ENCODE measurements at regions not wholly inside any gene's neighbourhood (a gene's known extent, or its start where the extent isn't known, plus 50 kb on each side); places are given as distances from the start of the nearest gene placed in this dataset.

DNA sequence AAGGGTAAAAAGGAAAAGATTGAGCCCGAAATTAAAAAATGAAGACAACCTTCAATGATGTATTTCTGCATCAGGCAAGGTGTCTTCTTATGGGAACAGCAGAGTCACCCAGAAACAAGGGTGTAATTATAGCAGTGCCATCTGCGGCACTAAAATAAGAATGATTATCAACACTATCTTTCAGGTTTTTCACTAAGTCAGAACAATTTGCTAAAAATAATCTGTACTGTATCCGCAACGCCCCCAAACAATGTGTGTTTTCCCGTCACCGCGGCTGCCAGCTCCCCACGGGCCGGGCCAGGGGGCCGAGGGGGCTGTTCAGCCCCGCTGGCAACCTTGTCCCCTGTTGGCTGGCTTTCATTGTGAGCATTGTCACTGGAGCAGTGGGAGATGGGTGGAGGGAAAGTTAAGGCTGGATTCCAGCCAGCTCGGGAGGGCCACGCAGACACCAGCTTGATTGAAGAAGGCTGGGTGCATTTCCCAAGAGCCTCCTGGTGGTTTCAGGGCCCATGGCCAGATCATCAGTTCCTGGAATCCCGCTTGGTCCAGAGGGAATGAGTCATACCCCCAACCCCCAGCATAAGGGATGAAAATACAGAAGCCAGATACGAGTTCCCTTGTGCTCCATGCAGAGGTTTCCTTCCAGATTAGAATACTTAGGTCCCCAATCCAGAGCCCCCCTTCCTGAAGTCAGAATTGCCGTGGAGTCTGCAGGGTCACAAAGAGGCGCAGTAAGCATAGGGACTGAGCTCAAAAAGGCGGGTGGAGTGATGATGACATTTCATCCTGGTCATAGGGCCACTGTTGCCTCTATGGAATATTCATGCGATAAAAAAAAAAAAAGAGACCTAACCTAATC is 90.2 kb upstream of the KLF13 start:
- in situ Hi-C loops (cut with HindIII; ENCODE audit: low sequenced_read_pairs) = no loop called here

DNA sequence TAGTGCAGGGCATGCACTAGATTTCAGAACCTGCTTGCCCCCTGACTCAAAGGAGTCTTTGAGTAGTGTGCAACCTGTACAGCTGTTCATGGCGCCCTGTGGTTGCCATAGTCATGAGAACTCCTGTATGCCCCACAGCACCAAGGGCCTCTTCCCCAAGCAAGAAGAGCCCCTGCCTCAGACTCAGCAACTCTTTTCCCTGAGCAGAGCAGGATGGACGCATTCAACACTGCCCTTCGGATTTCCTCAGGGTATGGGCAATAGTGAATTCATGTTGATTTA is 89.7 kb upstream of the KLF13 start:
- in situ Hi-C loops (cut with HindIII; ENCODE audit: low sequenced_read_pairs) = no loop called here

DNA sequence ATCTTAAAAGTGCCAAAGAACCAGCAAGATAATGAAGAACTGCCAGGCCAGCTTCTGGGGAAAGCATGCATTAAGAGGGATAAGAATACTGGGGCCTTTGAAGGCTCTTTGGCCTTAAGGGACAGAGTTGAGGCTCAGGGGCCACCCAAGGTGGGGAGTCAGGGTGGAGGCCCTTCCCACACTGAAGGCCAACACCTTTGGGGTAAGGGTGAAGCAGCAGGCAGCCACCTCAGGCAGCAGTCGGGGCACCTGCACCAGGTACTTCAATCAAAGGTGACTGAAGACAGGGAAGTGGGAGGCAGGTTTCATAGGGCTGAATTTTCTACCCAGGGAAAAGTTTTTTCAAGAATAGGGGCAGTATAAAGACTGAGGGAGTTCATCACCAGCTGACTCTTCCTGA is 87.7 kb upstream of the KLF13 start:
- in situ Hi-C loops (cut with HindIII; ENCODE audit: low sequenced_read_pairs) = no loop called here

DNA sequence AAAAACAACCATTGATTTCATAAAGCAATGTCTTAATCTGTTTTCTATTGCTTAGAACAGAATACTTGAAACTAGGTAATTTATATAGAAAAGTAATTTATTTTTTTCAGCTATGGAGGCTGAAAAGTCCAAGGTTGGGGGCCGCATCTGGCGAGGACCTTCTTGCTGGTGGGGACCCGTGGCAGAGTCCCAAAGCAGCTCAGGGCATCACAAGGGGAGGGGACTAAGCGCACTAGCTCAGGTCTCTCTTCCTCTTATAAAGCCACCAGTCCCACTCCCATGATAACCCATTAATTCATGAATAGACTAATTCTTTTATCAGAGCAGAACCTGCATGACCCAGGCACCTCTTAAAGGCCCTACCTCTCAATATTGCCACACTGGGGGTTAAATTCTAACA is 87.2 kb upstream of the KLF13 start:
- in situ Hi-C loops (cut with HindIII; ENCODE audit: low sequenced_read_pairs) = no loop called here

DNA sequence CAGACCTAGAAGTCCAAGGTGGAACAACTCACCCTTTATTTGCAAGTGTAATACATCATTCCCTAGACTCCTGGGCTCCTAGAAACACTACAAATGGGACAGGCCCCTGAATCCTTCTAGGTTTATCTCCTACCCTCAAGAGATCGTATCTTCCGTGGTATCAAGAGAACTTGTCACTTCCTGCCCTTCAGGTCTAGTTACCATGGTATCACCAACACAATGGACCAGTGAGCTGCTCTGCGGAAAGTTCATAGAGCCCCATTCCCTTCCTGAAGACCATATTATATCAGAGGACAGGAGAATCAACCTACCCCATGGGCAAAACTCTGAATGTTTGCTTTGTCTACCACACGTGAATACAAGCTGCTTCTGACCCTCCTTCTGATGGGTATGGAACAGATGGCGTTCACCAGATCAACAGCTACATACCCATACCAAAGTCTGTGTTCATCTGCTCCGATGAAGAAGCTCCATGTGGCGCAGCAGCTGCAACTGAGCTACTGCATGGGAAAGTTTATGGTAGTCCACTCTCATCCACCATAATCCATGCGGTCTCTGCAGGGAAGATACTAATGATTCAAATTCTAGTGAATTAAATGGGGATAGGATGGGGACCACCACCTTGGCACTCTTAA is 84.6 kb upstream of the KLF13 start:
- in situ Hi-C loops (cut with HindIII; ENCODE audit: low sequenced_read_pairs) = no loop called here

DNA sequence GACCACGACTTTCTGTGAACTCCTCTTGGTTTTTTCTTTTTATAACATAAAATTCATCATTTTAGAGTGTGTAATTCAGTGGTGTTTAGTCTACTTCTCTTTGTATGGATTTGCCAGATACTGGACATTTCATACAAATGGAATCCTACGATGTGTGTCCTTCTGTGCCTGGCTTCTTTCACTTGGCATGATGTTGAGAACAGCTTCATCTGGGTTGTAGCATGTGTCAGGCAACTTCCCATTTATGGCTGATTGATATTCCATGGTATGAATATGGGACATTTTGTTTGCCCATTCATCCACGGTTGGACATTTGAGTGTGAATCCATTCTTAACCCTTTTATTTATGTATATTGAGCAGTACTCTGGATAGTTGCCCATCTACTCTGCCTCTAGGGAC is 82.7 kb upstream of the KLF13 start:
- in situ Hi-C loops (cut with HindIII; ENCODE audit: low sequenced_read_pairs) = no loop called here

DNA sequence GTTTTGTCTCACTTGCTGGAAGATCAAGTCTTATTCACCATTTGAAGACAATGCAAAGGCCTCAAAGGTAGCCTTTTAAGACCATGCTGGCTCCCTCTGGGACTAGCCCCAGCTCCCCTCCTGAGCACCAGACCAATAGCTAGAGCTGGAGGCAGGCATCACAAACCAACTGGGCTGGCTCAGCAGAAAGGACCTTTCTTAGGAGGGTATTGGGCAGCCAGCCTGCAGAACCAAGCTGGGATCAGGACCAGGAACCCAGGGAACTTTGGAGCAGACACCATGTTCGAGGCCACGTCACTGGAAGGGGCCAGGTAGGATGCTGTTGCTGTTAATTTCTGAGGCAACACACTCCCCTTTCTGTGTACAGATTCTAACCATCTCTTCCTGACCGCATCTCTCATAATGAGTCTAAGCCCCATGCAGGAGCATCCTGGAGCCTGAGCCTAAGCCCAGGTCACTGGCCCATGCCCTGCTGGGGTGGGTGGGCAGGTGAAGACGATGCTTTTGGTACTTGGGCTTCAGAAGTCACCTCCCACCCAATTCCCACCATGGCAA is 81.4 kb upstream of the KLF13 start:
- in situ Hi-C loops (cut with HindIII; ENCODE audit: low sequenced_read_pairs) = no loop called here

DNA sequence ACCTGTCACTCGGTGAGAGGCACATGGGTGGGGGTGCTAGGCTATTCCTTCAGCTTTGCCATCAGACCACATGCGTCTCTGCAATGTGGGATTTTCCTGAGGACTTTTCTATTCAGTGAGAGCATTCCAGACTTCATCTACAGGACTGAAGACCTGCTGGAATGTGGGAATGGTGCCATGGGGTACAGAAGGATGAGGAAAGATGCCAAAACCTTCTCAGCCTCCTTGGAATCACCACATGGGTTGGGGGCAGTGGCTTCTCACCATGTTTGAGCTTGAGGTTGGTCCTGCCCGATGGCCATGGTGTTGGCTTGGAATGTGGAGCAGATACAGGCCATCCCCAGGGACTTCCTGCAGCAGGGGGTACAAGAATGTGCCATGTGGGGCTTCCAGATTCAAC is 80.9 kb upstream of the KLF13 start:
- in situ Hi-C loops (cut with HindIII; ENCODE audit: low sequenced_read_pairs) = no loop called here

DNA sequence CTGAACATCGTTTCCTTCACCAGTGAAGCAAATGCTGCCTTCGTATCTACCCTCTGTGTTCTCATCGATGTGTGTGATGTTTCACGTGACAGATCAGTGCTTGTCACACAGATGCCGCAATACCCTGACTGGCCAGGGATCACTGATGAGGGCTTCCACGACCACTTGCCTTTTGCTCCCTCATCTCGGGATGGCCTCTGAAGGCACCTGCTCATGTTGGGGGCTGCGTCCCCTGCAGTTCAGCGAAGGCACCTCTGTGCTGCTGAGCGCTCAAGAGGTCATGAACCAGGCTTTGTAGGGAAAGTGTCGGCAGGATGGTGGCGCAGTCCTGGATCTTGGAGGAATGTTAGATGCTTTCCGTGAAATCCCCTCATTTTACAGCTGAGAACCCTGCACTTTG is 79.2 kb upstream of the KLF13 start:
- in situ Hi-C loops (cut with HindIII; ENCODE audit: low sequenced_read_pairs) = no loop called here

DNA sequence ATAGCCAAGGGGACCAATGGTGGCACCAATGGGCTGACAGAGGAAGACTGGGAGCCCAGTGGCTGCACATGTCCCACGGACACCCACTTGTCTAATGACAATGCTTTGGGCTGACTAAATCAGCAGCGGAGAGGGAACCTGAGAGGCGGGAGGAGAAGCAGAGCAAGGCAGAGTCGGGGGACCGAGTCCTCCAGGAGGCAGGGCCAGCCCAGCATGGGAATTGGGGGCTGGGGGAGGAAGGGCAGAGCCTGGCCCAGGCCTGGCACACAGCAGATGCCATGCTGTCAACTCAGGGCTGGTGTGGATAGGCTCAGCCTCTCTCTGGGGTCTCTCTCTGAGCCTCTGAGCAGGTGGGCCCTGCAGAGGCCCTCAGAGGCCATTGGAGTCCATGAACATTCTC is 78.4 kb upstream of the KLF13 start:
- in situ Hi-C loops (cut with HindIII; ENCODE audit: low sequenced_read_pairs) = no loop called here

DNA sequence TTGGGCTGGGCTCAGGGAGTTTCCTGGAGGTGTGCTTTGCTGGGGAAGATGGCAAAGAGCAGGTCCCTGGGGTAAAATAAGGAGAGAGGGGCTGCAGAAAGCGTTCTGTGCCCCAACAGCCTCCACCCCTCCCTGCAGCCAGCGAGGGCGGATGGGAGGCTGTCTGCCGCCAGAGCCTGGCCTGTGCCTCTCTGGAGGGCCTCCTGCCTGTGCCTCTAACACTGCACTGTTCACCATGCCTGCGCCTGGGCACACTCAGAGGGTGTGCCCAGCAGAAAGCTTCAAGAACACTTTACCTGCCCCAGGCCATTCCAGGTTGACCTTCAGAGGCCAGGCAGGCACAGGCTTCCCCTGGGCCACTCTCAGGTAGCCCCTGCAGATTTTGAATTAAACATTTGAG is 77.7 kb upstream of the KLF13 start:
- in situ Hi-C loops (cut with HindIII; ENCODE audit: low sequenced_read_pairs) = no loop called here

DNA sequence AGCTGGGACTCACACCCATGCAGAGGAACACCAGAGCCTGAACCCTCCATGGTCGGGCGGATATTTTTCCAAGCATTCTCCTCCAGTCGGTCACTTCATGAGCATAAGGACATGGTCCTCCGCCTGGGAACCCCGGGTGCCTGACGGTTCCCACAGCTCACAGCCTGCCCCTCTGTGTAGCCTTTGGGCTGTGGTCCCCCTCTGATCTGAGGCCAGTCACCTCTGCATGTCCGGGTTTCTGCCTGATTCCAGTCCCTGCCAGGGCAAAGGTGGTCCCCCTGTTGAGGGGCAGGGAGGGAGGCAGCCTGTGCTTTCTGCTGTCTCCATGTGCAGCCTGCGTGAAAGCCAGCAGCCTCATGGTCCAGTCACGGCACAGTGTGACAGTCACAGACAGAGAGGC is 76.6 kb upstream of the KLF13 start:
- in situ Hi-C loops (cut with HindIII; ENCODE audit: low sequenced_read_pairs) = no loop called here

DNA sequence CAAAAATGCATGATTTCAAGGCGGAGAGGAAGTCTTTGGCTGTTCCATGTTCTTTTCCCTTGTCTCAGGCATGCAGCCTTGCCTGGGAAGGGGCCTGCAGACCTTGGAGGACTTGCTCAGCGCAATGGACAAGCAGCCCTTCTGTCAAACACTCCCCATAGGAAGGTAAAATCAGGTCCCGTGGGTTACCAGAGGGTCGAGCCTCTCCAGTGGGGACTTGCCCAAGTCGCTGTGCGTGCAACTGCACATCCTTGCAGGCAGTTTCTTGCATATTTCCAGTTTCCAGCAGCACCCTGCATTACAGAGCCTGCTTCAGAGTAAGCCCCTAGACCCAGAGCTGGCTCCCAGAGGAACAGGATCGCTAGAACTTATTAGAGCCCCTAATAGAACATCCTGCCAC is 75.5 kb upstream of the KLF13 start:
- in situ Hi-C loops (cut with HindIII; ENCODE audit: low sequenced_read_pairs) = no loop called here

DNA sequence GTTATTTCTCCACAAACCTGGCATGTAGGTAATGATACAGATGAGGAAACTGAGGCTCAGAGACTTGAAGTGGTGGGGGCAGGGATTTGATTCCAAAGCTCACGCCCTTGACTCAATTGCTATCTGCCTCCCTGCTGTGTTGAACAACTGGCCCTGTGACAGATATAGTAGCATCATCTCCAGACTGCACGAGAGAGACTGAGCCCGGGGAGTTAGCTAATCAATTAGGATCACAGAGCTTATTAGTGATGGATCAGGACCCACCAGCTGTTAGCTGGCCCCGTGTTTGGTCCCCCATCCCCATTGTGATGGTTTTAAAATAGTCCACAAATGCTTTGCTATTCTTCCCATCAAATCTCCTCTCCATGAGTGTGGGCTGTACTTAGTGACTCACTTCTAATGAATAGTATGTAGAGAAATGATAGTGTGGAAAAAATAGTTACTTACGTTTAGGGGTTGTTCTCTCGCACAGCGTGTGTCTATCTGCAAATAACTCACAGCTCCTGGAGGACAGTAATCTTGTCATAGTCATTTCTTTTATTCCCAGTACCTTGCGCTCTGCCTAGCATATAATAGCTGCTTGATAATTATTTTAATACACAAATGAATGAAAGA is 74.4 kb upstream of the KLF13 start:
- in situ Hi-C loops (cut with HindIII; ENCODE audit: low sequenced_read_pairs) = no loop called here

DNA sequence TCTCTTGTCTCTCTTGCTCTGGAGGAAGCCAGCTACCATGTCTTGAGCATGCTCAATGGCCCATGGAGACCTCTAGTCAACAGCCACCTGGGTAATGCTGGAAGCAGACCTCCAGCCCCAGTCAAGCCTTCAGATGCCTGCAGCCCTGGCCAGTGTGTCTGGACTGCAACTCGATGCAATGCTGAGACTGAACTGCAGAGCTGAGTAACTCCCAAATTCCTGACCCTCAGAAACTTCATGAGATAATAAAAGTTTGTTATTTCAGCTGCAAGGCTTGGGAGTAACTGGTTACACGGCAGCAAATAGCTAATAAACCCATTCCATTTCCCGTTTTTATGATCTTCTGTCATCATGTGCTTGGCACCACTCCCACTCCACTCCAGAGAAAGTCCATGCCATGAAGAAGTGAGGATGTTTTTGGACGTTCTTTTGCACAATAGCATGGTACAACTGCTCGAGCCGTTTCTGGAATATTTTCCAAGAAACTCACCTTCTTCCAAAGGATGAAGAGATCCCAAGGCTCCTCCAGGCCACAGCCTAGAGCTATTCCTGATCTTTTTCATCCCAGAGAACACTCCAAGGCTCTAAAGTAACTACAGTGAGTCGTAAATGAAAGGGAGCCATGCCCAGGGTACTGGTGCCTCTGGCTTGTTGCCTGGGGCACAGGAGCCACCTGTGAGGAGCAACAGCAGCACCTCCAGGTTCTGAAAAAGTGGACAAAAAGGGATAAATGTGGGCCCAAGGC is 72.0 kb upstream of the KLF13 start:
- in situ Hi-C loops (cut with HindIII; ENCODE audit: low sequenced_read_pairs) = no loop called here

DNA sequence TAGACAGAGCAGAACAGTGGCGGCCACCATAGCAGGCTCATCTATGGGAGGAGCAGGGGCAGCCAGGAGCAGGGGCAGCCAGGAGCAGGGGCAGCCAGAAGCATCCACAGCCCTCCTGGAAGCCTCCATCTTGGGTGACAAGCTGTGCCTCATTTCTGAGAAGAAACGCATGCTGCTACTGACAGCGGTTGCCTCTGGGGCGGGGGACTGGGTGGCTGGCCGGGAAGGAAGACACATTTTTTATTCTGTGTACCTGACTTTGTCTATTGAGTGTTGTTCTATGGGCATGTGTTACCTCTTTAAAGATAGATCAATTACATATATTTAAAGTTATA is 71.5 kb upstream of the KLF13 start:
- in situ Hi-C loops (cut with HindIII; ENCODE audit: low sequenced_read_pairs) = no loop called here

DNA sequence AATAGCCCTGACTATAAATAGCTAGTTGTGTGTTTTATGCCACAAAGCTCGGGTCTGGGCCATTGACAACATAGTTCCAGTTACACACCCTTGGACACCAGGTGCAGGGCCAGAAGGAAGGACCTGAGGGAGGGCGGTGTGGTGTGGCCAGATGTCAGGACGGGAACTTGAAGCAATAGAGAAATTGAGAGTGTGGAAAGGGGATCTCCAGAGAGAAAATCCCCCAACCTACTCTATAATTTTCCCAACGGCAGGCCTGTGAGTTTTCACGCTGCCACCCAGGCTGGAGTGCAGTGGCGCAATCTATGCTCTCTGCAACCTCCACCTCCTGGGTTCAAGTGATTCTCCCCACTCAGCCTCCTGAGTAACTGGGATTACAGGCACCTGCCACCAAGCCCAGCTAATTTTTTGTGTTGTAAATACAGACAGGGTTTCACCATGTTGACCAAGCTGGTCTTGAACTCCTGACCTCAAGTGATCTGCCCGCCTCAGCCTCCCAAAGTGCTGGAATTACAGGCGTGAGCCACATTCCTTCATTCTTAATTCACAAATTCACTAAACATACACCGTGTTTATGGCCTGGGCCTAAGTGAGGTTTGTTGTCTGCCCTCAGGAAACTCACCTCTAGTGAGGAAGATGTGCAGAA is 70.8 kb upstream of the KLF13 start:
- in situ Hi-C loops (cut with HindIII; ENCODE audit: low sequenced_read_pairs) = no loop called here

DNA sequence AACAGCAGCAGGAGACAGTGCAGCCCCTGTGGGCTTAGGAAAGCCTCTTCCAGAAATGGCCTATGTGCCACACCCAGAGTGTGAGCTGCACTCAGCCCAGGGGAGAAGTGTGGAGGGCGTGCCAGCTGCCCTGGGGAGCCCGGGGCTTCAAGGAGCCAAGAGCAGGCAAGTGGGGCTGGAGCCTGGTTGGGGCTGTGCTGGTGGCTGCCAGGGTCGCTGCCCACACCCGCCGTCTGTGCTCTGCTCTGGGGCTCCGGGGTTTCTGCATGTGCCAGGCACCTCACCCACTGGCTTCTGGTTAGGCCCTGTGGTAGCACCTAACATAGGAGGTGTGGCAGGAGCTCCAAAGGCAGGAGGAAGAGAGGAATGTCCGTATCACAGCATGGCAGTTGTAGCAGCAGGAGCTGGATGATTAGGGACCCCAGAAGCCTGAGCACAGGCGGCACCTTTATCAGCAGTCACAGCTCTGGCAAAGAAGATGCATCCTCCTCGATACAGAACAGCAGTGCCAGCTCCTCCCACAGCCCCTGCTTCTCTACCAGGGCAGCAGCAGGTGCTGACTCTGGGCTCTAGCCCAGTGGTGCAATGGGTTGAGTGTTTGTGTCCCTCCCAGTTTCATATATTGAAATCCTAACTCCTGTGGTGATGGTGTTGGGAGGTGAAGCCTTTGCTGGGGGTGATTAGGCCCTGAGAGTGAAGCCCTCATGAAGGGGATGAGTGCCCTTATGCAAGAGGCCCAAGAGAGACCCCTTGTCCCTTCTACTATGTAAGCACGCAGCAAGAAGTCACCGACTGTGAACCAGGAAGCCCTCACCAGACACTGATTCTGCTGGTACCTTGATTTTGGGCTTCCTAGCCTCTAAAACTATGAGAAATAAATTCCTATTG is 70.0 kb upstream of the KLF13 start:
- in situ Hi-C loops (cut with HindIII; ENCODE audit: low sequenced_read_pairs) = no loop called here

DNA sequence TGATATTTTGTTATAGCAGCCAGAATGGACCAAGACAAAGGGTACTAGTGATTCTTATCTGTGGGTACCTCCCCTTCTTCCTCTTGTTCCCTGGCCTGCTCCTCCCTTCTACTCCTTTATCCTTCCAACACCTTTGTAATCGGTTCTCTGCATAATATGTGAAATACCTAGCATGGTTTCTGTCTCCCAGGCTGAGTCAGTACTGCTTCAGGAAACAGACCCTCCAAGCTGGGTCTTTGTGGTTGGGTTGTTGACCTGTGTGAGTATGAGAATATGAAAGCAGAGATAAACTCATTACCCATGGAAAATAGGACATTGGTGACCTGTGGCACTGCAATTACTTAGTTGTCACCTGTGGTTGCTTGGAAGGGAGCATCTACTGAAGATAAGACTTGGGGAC is 69.3 kb upstream of the KLF13 start:
- in situ Hi-C loops (cut with HindIII; ENCODE audit: low sequenced_read_pairs) = no loop called here

DNA sequence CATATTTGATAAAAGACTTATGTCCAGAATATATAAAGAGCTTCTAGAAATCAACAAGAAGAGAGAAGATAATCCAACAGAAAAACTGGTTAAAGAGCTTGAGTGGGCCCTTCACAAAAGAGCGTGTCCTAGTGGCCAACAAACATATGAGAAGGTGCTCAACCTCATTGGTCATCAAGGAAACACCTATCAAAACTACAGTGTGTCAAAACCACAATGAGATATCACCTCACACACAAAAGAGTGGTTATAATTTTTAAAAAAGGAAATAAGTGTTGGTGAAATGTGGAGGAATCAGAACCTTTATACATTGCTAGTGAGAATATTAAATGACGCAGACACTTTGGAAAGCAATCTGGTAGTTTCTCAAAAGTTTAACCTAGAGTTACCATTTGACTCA is 68.4 kb upstream of the KLF13 start:
- in situ Hi-C loops (cut with HindIII; ENCODE audit: low sequenced_read_pairs) = no loop called here

All from endothelial cell of hepatic sinusoid (primary cell).